H9 (cell line): ENCODE measurements at regions not wholly inside any gene's neighbourhood (a gene's known extent, or its start where the extent isn't known, plus 50 kb on each side); places are given as distances from the start of the nearest gene placed in this dataset.

Experiments used
- DNase-seq: peaks from one replicate; pipeline ENCODE4 v3.0.0-alpha.2; 2017
- H2AFZ ChIP-seq: one replicate; pipeline ENCODE4 v1.6.1; 2013; ENCODE audit warnings: mild to moderate bottlenecking, low read length, control low read depth, moderate library complexity
- H2AK5ac ChIP-seq: 2 replicates; pipeline ENCODE4 v1.6.1; 2013; ENCODE audit warnings: low read length, control low read depth, mixed read lengths; ENCODE audit not compliant: insufficient read length
- H2BK120ac ChIP-seq: one replicate; pipeline ENCODE4 v1.6.1; 2013; ENCODE audit warnings: low read depth, mild to moderate bottlenecking, low read length, control low read depth, inconsistent platforms; ENCODE audit not compliant: poor library complexity, severe bottlenecking
- H2BK12ac ChIP-seq: 2 replicates; pipeline ENCODE4 v1.6.1; 2013; ENCODE audit warnings: low read length, control low read depth, mixed read lengths, low read depth; ENCODE audit not compliant: insufficient read length
- H2BK15ac ChIP-seq: 2 replicates; pipeline ENCODE4 v1.6.1; 2013; ENCODE audit warnings: low read depth, low read length, control low read depth
- H2BK20ac ChIP-seq: one replicate; pipeline ENCODE4 v1.6.1; 2013; ENCODE audit warnings: low read depth, mild to moderate bottlenecking, low read length, control low read depth, inconsistent platforms; ENCODE audit not compliant: poor library complexity, severe bottlenecking
- H2BK5ac ChIP-seq: 2 replicates; pipeline ENCODE4 v1.6.1; 2013; ENCODE audit warnings: low read length, control low read depth, mixed read lengths; ENCODE audit not compliant: insufficient read length
- H3K14ac ChIP-seq: 2 replicates; pipeline ENCODE4 v1.6.1; 2013; ENCODE audit warnings: low read length, control low read depth; ENCODE audit not compliant: insufficient read depth
- H3K18ac ChIP-seq: 2 replicates; pipeline ENCODE4 v1.6.1; 2013; ENCODE audit warnings: low read depth, mild to moderate bottlenecking, mixed read lengths, low read length, control low read depth; ENCODE audit not compliant: insufficient read length
- H3K23ac ChIP-seq: 2 replicates; pipeline ENCODE4 v1.6.1; 2013; ENCODE audit warnings: low read length, control low read depth, mixed read lengths, low read depth; ENCODE audit not compliant: insufficient read length
- H3K23me2 ChIP-seq: 2 replicates; pipeline ENCODE4 v1.6.1; 2013; ENCODE audit warnings: low read depth, mild to moderate bottlenecking, mixed read lengths, low read length, control low read depth; ENCODE audit not compliant: insufficient read length, poor library complexity, severe bottlenecking
- H3K27ac ChIP-seq: 2 replicates; pipeline ENCODE4 v1.5.1; 2013; ENCODE audit warnings: low read length, control low read depth, mixed read lengths, low read depth; ENCODE audit not compliant: insufficient read length
- H3K27me3 ChIP-seq: 2 replicates; pipeline ENCODE4 v1.6.1; 2013; ENCODE audit warnings: low read length, control low read depth, inconsistent platforms; ENCODE audit not compliant: insufficient read depth
- H3K4ac ChIP-seq: 2 replicates; pipeline ENCODE4 v1.6.1; 2013; ENCODE audit warnings: low read depth, mild to moderate bottlenecking, control low read depth, inconsistent platforms, low read length, moderate library complexity
- H3K4me1 ChIP-seq: 2 replicates; pipeline ENCODE4 v1.6.1; 2013; ENCODE audit warnings: low read length, control low read depth, inconsistent platforms; ENCODE audit not compliant: insufficient read depth
- H3K4me2 ChIP-seq: 2 replicates; pipeline ENCODE4 v1.6.1; 2013; ENCODE audit warnings: low read length, control low read depth, mixed read lengths; ENCODE audit not compliant: insufficient read length, insufficient read depth
- H3K56ac ChIP-seq: 2 replicates; pipeline ENCODE4 v1.6.1; 2013; ENCODE audit warnings: low read depth, mild to moderate bottlenecking, mixed read lengths, low read length, control low read depth; ENCODE audit not compliant: insufficient read length
- H3K79me1 ChIP-seq: 2 replicates; pipeline ENCODE4 v1.6.1; 2013; ENCODE audit warnings: low read depth, mild to moderate bottlenecking, moderate library complexity, low read length, control low read depth, inconsistent platforms; ENCODE audit not compliant: insufficient read depth, poor library complexity, severe bottlenecking
- H3K79me2 ChIP-seq: 2 replicates; pipeline ENCODE4 v1.6.1; 2013; ENCODE audit warnings: low read length, control low read depth, inconsistent platforms; ENCODE audit not compliant: insufficient read depth
- H3K9ac ChIP-seq: 2 replicates; pipeline ENCODE4 v1.6.1; 2013; ENCODE audit warnings: low read length, control low read depth, mixed read lengths; ENCODE audit not compliant: insufficient read length; ENCODE audit errors: extremely low read depth
- H3K9me3 ChIP-seq: one replicate; pipeline ENCODE4 v1.6.1; 2013; ENCODE audit warnings: low read depth, low read length, inconsistent platforms; ENCODE audit not compliant: control insufficient read depth
- H3T11ph ChIP-seq: one replicate; pipeline ENCODE4 v1.6.1; 2013; ENCODE audit warnings: mild to moderate bottlenecking, low read length, control low read depth, inconsistent platforms
- H4K20me1 ChIP-seq: one replicate; pipeline ENCODE4 v1.6.1; 2013; ENCODE audit not compliant: control insufficient read depth, insufficient read length, insufficient read depth
- H4K5ac ChIP-seq: 2 replicates; pipeline ENCODE4 v1.6.1; 2013; ENCODE audit warnings: low read depth, mild to moderate bottlenecking, mixed read lengths, low read length, control low read depth; ENCODE audit not compliant: insufficient read length
- H4K8ac ChIP-seq: replicated peaks from 2 replicates; pipeline ENCODE4 v1.6.1; 2013; ENCODE audit warnings: low read length, control low read depth, mixed read lengths, low read depth; ENCODE audit not compliant: insufficient read length
- H4K91ac ChIP-seq: 2 replicates; pipeline ENCODE4 v1.6.1; 2013; ENCODE audit warnings: low read depth, mild to moderate bottlenecking, moderate library complexity, mixed read lengths, low read length, control low read depth; ENCODE audit not compliant: insufficient read length
- H3K27ac Mint-ChIP-seq, 3 experiments: 2 replicates in 2 of 3; 3 replicates in 1 of 3; pipeline ENCODE4 v1.8.0; 2020 to 2021; ENCODE audit warnings: mixed read lengths in 3 of 3, mild to moderate bottlenecking in 1 of 3, moderate library complexity in 1 of 3
- H3K27me3 Mint-ChIP-seq: 2 replicates; pipeline ENCODE4 v1.8.0; 2021; ENCODE audit warnings: low read depth, mild to moderate bottlenecking, moderate library complexity, mixed read lengths
- H3K36me3 Mint-ChIP-seq, 3 experiments: 2 replicates in 2 of 3; 3 replicates in 1 of 3; pipeline ENCODE4 v1.8.0; 2020 to 2021; ENCODE audit warnings: low read depth in 3 of 3, mixed read lengths in 3 of 3; ENCODE audit not compliant: insufficient read depth in 1 of 3
- H3K4me1 Mint-ChIP-seq, 2 experiments: 2 replicates each; pipeline ENCODE4 v1.8.0; 2020; ENCODE audit warnings: mixed read lengths in 2 of 2
- H3K4me3 Mint-ChIP-seq, 2 experiments: 2 replicates in 1 of 2; 3 replicates in 1 of 2; pipeline ENCODE4 v1.8.0; 2020 to 2021; ENCODE audit warnings: mild to moderate bottlenecking in 2 of 2, mixed read lengths in 2 of 2, moderate library complexity in 1 of 2
- H3K9me3 Mint-ChIP-seq, 2 experiments: 2 replicates in 1 of 2; 3 replicates in 1 of 2; pipeline ENCODE4 v1.8.0; 2020; ENCODE audit warnings: mild to moderate bottlenecking in 2 of 2, mixed read lengths in 2 of 2, moderate library complexity in 1 of 2
- CTCF ChIP-seq: fragments of 200-600 bp; sonication (generic); conservative IDR thresholded peaks from 3 replicates; pipeline ENCODE4 v1.8.0; 2021; ENCODE audit warnings: antibody characterized with exemption, mild to moderate bottlenecking
- WGBS: extraction: QIAGEN DNeasy Blood & Tissue Kit; methylation state at CpG from one replicate; pipeline ENCODE4 v1.1.7; 2013; ENCODE audit warnings: missing lambda C conversion rate, low lambda C conversion rate, mixed read lengths; ENCODE audit not compliant: insufficient read length; ENCODE audit errors: extremely low coverage; 5-methylcytosine and 5-hydroxymethylcytosine counted together

- no peak overlapping the region for H3K4ac ChIP-seq
- H4K20me1 ChIP-seq: no peaks in the 10 kb centered on the region
- H2BK15ac ChIP-seq: no peak overlapping the region
- no peak overlapping the region for H2AFZ ChIP-seq
- H3K79me1 ChIP-seq: no peaks in the 10 kb centered on the region
- Mint-ChIP-seq H3K27ac (peak overlapping the region in 1 of 3 experiments; percentile 58; a peak in 1 of 7 replicates), H3K4me1 (peaks cover 26 to 27% of the 10 kb centered on the region in 2 experiments), H3K27me3 (peaks cover 7% of the 10 kb centered on the region), H3K36me3 (peaks cover 0 to 2% (median 0%) of the 10 kb centered on the region in 3 experiments; a peak in 3 of 7 replicates), H3K9me3 (peaks cover 0 to 2% of the 10 kb centered on the region in 2 experiments; a peak in 1 of 5 replicates), H3K4me3 (no peak overlapping the region)
- no peak overlapping the region for H4K5ac ChIP-seq
- H3K9ac ChIP-seq: no peak overlapping the region
- no peak overlapping the region for H4K91ac ChIP-seq
- H3K27me3 ChIP-seq: no peaks in the 10 kb centered on the region; the same call in 1 of the 2 replicates
- H3K23me2 ChIP-seq: no peaks in the 10 kb centered on the region
- H3T11ph ChIP-seq: no peak overlapping the region
- DNase-seq: no peak
- H3K9me3 ChIP-seq: peaks cover 6% of the 10 kb centered on the region
- H2BK120ac ChIP-seq: no peak overlapping the region
- WGBS: no CpG with 5 or more reads among the region's 3 CpGs
- H2BK12ac ChIP-seq: no peak overlapping the region
- no peak overlapping the region for H2AK5ac ChIP-seq
- H3K18ac ChIP-seq: no peak overlapping the region
- no peak overlapping the region for H4K8ac ChIP-seq
- H3K56ac ChIP-seq: no peak overlapping the region
- H3K4me1 ChIP-seq: peaks cover 3% of the 10 kb centered on the region; the same call in 1 of the 2 replicates
- no peak overlapping the region for H3K27ac ChIP-seq
- no peak overlapping the region for H3K4me2 ChIP-seq
- H3K23ac ChIP-seq: no peak overlapping the region
- no peak overlapping the region for H2BK20ac ChIP-seq
- no peaks in the 10 kb centered on the region for H3K79me2 ChIP-seq
- H2BK5ac ChIP-seq: no peak overlapping the region
- TF ChIP-seq CTCF: no peak
- H3K14ac ChIP-seq: no peak overlapping the region
Measured at GRCh38 chr16:20242568-20243255, 84.6 kb downstream of the GP2 start.
